Mesenchymal stem cell (in vitro differentiated cells and primary cell): ENCODE measurements at regions not wholly inside any gene's neighbourhood (a gene's known extent, or its start where the extent isn't known, plus 50 kb on each side); places are given as distances from the start of the nearest gene placed in this dataset.
A peak's percentile ranks its signal among the peaks of the same experiment; 100 is the strongest.

ENCODE experiments used
- DNase-seq: peaks from one replicate; pipeline ENCODE4 v3.0.0-alpha.2; 2013
- H2AFZ ChIP-seq: one replicate; pipeline ENCODE4 v1.6.1; 2013; ENCODE audit warnings: low read depth, mild to moderate bottlenecking, control low read depth, inconsistent platforms, low read length, moderate library complexity
- H2AK5ac ChIP-seq: 2 replicates; pipeline ENCODE4 v1.6.1; 2013; ENCODE audit warnings: low read length, moderate library complexity, mild to moderate bottlenecking, inconsistent platforms; ENCODE audit not compliant: severe bottlenecking
- H2BK120ac ChIP-seq: one replicate; pipeline ENCODE4 v1.6.1; 2013; ENCODE audit warnings: low read depth, mild to moderate bottlenecking, inconsistent platforms, low read length, moderate library complexity
- H2BK12ac ChIP-seq, 2 experiments: one replicate each; pipeline ENCODE4 v1.6.1; 2013; ENCODE audit warnings: inconsistent platforms in 2 of 2, low read length in 2 of 2, mild to moderate bottlenecking in 2 of 2, moderate library complexity in 2 of 2, control low read depth in 1 of 2
- H2BK15ac ChIP-seq: one replicate; pipeline ENCODE4 v1.6.1; 2013; ENCODE audit warnings: mild to moderate bottlenecking, low read depth, inconsistent platforms; ENCODE audit not compliant: poor library complexity, severe bottlenecking
- H2BK5ac ChIP-seq: 2 replicates; pipeline ENCODE4 v1.6.1; 2013; ENCODE audit warnings: low read depth, mild to moderate bottlenecking, low read length, control low read depth, inconsistent platforms; ENCODE audit not compliant: poor library complexity, severe bottlenecking
- H3K14ac ChIP-seq, 2 experiments: one replicate each; pipeline ENCODE4 v1.6.1; 2013; ENCODE audit warnings: inconsistent platforms in 2 of 2, low read length in 2 of 2, control low read depth in 1 of 2, mild to moderate bottlenecking in 1 of 2, moderate library complexity in 1 of 2
- H3K18ac ChIP-seq, 2 experiments: one replicate each; pipeline ENCODE4 v1.6.1; 2013; ENCODE audit warnings: inconsistent platforms in 2 of 2, low read length in 2 of 2, control low read depth in 1 of 2, low read depth in 1 of 2, mild to moderate bottlenecking in 1 of 2
- H3K23ac ChIP-seq, 2 experiments: one replicate each; pipeline ENCODE4 v1.6.1; 2013; ENCODE audit warnings: inconsistent platforms in 2 of 2, low read length in 2 of 2, mild to moderate bottlenecking in 2 of 2, moderate library complexity in 2 of 2, control low read depth in 1 of 2
- H3K27ac ChIP-seq: 2 replicates; pipeline ENCODE4 v1.5.1; 2013; ENCODE audit warnings: mild to moderate bottlenecking, moderate library complexity, low read length, control low read depth, inconsistent platforms; ENCODE audit not compliant: poor library complexity, severe bottlenecking
- H3K27me3 ChIP-seq, 2 experiments: 2 replicates each; pipeline versions ENCODE4 v1.6.1 to v1.7.0; 2013; ENCODE audit warnings: low read length in 2 of 2, mild to moderate bottlenecking in 2 of 2, moderate library complexity in 2 of 2, control low read depth in 1 of 2, inconsistent platforms in 1 of 2; ENCODE audit not compliant: control insufficient read depth in 1 of 2, insufficient read depth in 1 of 2
- H3K36me3 ChIP-seq, 2 experiments: 2 replicates each; pipeline versions ENCODE4 v1.6.1 to v1.7.0; 2013; ENCODE audit warnings: low read length in 2 of 2, control low read depth in 1 of 2, inconsistent platforms in 1 of 2, low read depth in 1 of 2, mild to moderate bottlenecking in 1 of 2; ENCODE audit not compliant: insufficient read depth in 2 of 2, control insufficient read depth in 1 of 2
- H3K4ac ChIP-seq, 2 experiments: one replicate each; pipeline ENCODE4 v1.6.1; 2013; ENCODE audit warnings: inconsistent platforms in 2 of 2, low read length in 2 of 2, mild to moderate bottlenecking in 2 of 2, moderate library complexity in 2 of 2, control low read depth in 1 of 2, low read depth in 1 of 2
- H3K4me1 ChIP-seq: 2 replicates; pipeline ENCODE4 v1.6.1; 2013; ENCODE audit warnings: low read depth, low read length, control low read depth; ENCODE audit not compliant: control insufficient read depth, insufficient read depth
- H3K4me2 ChIP-seq: 2 replicates; pipeline ENCODE4 v1.6.1; 2013; ENCODE audit warnings: low read length, mild to moderate bottlenecking, inconsistent platforms; ENCODE audit not compliant: poor library complexity, severe bottlenecking
- H3K4me3 ChIP-seq, 2 experiments: 2 replicates each; pipeline versions ENCODE4 v1.5.1 to v1.7.0; 2013; ENCODE audit warnings: low read length in 2 of 2, mild to moderate bottlenecking in 2 of 2, control low read depth in 1 of 2, low read depth in 1 of 2; ENCODE audit not compliant: insufficient read depth in 1 of 2
- H3K79me1 ChIP-seq: replicated peaks from 2 replicates; pipeline ENCODE4 v1.6.1; 2013; ENCODE audit warnings: mild to moderate bottlenecking, control low read depth, low read length, inconsistent platforms; ENCODE audit not compliant: poor library complexity, severe bottlenecking
- H3K9ac ChIP-seq: 2 replicates; pipeline ENCODE4 v1.7.0; 2013; ENCODE audit warnings: mild to moderate bottlenecking, low read length, moderate library complexity
- H3K9me3 ChIP-seq: 2 replicates; pipeline ENCODE4 v1.7.0; 2013; ENCODE audit warnings: mild to moderate bottlenecking, low read length; ENCODE audit not compliant: control insufficient read depth
- H4K8ac ChIP-seq: one replicate; pipeline ENCODE4 v1.6.1; 2013; ENCODE audit warnings: inconsistent platforms, mild to moderate bottlenecking, low read length, moderate library complexity
- H4K91ac ChIP-seq: one replicate; pipeline ENCODE4 v1.6.1; 2013; ENCODE audit warnings: mild to moderate bottlenecking, low read length, inconsistent platforms
- WGBS: methylation state at CpG from one replicate; pipeline ENCODE4 v1.1.7; 2013; ENCODE audit warnings: mixed read lengths; 5-methylcytosine and 5-hydroxymethylcytosine counted together

DNA sequence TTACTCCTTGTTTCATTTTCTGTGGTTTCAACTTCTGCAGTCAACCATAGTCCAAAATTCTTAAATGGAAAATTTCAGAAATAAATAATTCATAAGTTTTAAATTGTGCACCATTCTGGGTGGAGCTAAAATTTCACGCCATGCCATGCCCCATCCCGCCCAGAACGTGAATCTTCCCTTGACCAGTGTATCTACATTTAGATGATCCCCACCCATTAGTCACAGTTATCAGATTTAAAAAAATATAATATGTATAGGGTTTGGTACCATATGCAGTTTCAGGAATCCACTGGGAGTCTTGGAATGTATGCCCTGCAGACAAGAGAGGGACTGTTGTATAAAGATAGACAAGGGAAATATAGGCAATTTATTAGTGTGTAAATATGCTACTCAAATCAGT lies 759.7 kb upstream of the ZNF608 start:
- H3K4me3 ChIP-seq = no peak overlapping the region
- H3K4me2 ChIP-seq = no peak overlapping the region
- H2BK12ac ChIP-seq = no peak overlapping the region
- DNase-seq = no peak
- no peaks in the 10 kb centered on the region for H3K9me3 ChIP-seq
- H4K91ac ChIP-seq = no peak overlapping the region
- H3K79me1 ChIP-seq = no peaks in the 10 kb centered on the region
- no peak overlapping the region for H3K23ac ChIP-seq
- H2BK15ac ChIP-seq = no peak overlapping the region
- WGBS = 96% methylated on average over 3 of the region's 3 CpGs
- no peak overlapping the region for H2BK5ac ChIP-seq
- no peak overlapping the region for H4K8ac ChIP-seq
- no peaks in the 10 kb centered on the region for H3K4me1 ChIP-seq
- H3K18ac ChIP-seq = no peak overlapping the region
- no peak overlapping the region for H2AFZ ChIP-seq
- H3K9ac ChIP-seq = no peak overlapping the region
- H3K27ac ChIP-seq = no peak overlapping the region
- H2AK5ac ChIP-seq = no peak overlapping the region
- no peaks in the 10 kb centered on the region for H3K27me3 ChIP-seq
- no peak overlapping the region for H3K14ac ChIP-seq
- H2BK120ac ChIP-seq = no peak overlapping the region
- H3K36me3 ChIP-seq = no peaks in the 10 kb centered on the region
- no peak overlapping the region for H3K4ac ChIP-seq

DNA sequence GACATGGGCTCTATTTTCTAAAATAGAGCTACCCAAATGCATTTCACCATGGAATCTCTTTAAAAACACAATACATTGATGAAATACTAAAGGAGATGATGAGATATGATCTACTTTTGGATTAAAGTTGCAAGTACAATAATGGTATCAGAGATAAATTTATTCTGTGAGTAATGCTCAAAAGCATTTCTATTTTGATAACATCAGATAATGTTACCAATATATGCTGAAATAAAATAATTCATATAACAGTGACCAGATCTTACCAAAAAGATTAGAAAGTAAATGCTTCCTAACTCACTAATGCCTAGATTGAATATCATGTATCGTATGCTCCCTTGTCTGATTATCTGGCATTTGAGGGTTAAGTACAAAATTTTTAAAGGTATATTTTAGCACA lies 761.8 kb upstream of the ZNF608 start:
- no peak overlapping the region for H2AK5ac ChIP-seq
- H3K4me1 ChIP-seq = no peaks in the 10 kb centered on the region
- H2BK5ac ChIP-seq = no peak overlapping the region
- H2AFZ ChIP-seq = no peak overlapping the region
- no peaks in the 10 kb centered on the region for H3K9me3 ChIP-seq
- no peak overlapping the region for H3K27ac ChIP-seq
- H3K9ac ChIP-seq = no peak overlapping the region
- H3K36me3 ChIP-seq = no peaks in the 10 kb centered on the region
- H4K91ac ChIP-seq = no peak overlapping the region
- H2BK120ac ChIP-seq = no peak overlapping the region
- no peak overlapping the region for H3K4me2 ChIP-seq
- no peaks in the 10 kb centered on the region for H3K27me3 ChIP-seq
- H3K14ac ChIP-seq = no peak overlapping the region
- WGBS = no CpG with 5 or more reads among the region's 1 CpG
- H3K4me3 ChIP-seq = no peak overlapping the region
- no peak overlapping the region for H3K23ac ChIP-seq
- no peak overlapping the region for H3K18ac ChIP-seq
- H3K79me1 ChIP-seq = no peaks in the 10 kb centered on the region
- H3K4ac ChIP-seq = no peak overlapping the region
- no peak overlapping the region for H2BK12ac ChIP-seq
- DNase-seq = no peak
- H2BK15ac ChIP-seq = no peak overlapping the region
- no peak overlapping the region for H4K8ac ChIP-seq

DNA sequence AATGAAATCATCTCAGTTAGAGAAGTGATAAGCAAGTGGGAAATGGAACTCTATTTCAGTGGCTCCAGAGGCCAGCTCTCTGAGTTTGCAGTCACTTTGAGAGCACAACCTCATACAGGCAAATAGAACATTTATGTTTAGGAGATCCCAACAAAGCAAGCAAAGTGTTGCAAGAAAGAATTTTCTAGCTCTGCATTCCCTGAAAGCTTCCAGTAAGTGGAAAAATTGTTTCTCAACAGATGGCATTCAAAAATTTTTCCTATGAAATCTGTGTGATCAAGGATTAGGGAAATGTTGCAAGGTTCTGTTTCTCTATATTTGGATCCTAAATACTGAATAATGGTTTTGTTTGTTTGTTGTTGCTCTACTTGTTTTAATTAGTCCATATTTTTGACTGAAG lies 764.2 kb upstream of the ZNF608 start:
- Histone ChIP-seq H4K8ac (no peak overlapping the region), H2AK5ac (no peak overlapping the region), H3K9ac (no peak overlapping the region), H3K27me3 (no peaks in the 10 kb centered on the region), H2BK12ac (no peak overlapping the region), H3K4me1 (no peaks in the 10 kb centered on the region), H3K4ac (no peak overlapping the region), H3K79me1 (no peaks in the 10 kb centered on the region), H3K27ac (no peak overlapping the region), H3K4me2 (no peak overlapping the region), H2AFZ (no peak overlapping the region), H3K14ac (no peak overlapping the region), H3K18ac (no peak overlapping the region), H2BK15ac (no peak overlapping the region), H2BK5ac (no peak overlapping the region), H3K36me3 (no peaks in the 10 kb centered on the region), H3K9me3 (no peaks in the 10 kb centered on the region), H3K23ac (no peak overlapping the region), H4K91ac (no peak overlapping the region), H2BK120ac (no peak overlapping the region), H3K4me3 (no peak overlapping the region)
- DNase-seq = peak; percentile 17

DNA sequence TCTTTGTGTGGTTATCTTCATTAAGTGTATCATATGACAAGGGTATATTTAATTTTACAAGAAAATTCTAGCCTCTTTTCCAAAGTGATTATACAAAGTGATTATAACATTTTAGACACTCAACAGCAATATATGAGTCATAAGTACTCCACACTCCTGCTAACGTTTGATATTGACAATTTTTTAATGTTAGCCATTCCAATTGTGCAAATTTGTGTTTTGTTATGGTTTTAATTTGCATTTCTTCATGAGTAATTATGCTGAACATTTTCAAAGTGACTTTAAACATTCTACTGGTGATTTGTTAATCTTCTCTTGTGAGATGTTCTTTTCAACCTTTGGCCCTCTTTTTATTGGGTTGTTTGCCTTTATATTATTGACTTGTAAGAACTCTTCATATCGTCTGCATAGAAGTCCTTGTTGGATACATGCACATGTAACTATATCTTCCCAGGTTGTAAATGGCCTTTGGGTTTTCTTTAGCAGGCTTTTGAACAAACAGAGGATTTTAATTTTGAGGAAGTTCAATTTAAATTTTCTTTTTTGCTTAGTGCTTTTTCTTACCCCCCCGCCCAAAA lies 771.6 kb upstream of the ZNF608 start:
- Histone ChIP-seq H3K36me3 (no peaks in the 10 kb centered on the region), H3K9me3 (no peaks in the 10 kb centered on the region), H3K4ac (no peak overlapping the region), H3K4me1 (no peaks in the 10 kb centered on the region), H4K8ac (no peak overlapping the region), H3K4me2 (no peak overlapping the region), H2BK120ac (no peak overlapping the region), H3K27ac (no peak overlapping the region), H2BK12ac (no peak overlapping the region), H3K79me1 (no peaks in the 10 kb centered on the region), H2AFZ (no peak overlapping the region), H3K9ac (no peak overlapping the region), H3K18ac (no peak overlapping the region), H4K91ac (no peak overlapping the region), H3K27me3 (no peaks in the 10 kb centered on the region), H3K4me3 (no peak overlapping the region), H2BK5ac (no peak overlapping the region), H2BK15ac (no peak overlapping the region), H2AK5ac (no peak overlapping the region), H3K23ac (no peak overlapping the region), H3K14ac (no peak overlapping the region)
- WGBS = no CpG with 5 or more reads among the region's 3 CpGs
- no peak for DNase-seq
